Activated CD8-positive, alpha-beta memory T cell treated with anti-CD3 and anti-CD28 coated beads for 24 hours (primary cell): ENCODE measurements at regions not wholly inside any gene's neighbourhood (a gene's known extent, or its start where the extent isn't known, plus 50 kb on each side); places are given as distances from the start of the nearest gene placed in this dataset.

Experiments used
- DNase-seq: peaks from one replicate; pipeline ENCODE4 v3.0.0-alpha.2; 2020

DNA sequence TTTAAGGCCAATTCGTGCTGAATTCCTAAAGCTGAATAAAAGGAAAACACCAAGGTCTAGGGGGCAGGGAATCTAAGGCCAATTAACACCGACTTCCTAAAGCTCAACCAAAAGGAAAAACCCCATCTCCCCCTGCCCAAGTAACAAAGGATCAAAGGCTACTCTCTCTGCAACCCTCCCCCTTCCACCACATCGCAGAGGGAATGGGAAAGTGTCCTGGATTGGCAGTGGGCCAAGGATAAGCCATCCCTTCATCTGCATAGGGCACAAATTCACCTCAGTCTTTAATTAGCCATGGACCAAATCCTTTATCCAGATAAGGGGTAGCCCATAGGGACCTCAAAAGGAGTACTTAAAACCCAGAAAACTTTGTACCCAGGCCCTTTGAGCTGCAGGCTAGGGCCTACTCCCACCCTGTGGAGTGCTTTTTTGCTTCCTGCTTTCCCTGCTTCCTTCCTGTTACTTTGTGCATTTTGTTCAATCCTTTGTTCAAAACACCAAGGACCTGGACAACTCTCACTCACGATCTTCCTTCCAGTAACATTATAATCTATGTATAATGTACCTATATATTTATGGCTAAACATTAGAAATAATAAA, 2119.8 kb upstream of the CELF4 start:
- no peak for DNase-seq

DNA sequence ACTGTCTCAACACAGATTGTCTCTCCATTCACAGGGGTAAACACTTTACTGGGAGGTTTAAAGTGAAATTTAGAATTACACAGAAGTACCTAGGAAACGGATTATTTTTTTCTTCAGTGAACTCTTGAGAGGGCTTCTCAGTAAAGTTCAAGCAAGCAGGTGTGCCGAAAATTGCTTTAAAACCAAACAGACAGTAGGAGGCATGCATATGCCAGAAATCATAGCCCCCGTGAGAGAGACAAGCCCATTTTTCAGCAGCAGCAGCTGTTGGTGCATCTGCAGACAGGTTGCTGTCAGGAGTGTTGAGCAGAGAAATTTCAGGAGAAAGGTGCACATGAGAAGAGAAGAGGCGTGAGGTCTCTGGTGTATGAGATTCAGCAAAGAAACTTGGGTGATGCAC, 2115.5 kb upstream of the CELF4 start:
- DNase-seq: no peak

DNA sequence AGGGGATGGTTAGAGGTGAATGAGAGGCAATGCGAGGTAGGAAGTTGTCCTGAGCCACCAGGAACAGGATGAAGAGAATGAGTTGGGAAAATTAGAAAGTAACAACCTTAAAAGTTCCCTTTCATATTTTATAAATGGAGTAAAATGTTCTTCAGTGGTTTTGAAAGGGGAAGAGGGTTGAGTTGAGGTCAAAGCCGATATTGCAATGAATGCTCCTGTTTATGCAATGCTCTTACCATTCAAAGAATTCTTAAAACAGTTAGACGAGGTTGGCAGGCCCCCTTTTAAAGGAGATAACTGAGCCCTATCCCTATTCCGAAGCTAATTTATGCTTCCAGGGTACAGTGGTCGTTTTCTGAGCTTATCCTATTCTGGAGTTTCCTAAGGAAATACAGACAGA, 2110.3 kb upstream of the CELF4 start:
- no peak for DNase-seq

DNA sequence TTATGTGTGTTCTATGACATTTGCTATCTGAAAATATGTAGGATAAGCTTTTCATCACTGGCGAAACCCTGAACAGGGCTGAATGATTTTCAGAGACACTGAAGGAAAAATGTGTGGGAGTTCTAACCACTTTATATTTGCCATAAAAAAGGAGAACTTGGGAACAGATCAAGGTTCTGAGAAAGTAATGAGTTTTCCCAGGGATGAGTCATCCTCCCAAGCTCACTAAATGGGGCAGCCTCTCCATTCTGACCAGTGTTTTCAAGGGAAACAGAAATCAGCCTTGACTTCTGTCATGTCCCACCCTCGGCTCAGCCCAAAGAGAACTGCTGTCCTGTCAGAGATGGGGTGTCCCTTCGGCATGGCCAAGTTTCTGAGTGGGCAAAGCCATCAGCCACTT, 2109.8 kb upstream of the CELF4 start:
- no peak for DNase-seq

DNA sequence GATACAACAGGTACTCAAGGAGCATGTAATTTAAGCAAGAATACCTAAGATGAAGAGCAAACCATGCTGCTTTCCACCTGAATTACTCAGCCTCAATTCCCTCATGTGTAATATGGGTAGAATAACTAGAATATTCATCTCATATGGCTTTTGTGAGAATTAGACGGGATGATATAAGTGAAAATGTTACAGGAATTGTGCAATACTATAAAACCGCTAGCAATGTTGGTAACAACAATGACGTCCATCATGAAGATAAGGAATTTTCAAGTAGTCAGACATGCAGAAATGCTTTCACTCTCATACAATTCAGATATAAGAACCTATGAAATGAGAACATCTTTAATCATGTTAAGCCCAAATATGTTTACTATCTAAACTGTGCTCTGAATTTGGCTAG, 2106.6 kb upstream of the CELF4 start:
- no peak for DNase-seq

DNA sequence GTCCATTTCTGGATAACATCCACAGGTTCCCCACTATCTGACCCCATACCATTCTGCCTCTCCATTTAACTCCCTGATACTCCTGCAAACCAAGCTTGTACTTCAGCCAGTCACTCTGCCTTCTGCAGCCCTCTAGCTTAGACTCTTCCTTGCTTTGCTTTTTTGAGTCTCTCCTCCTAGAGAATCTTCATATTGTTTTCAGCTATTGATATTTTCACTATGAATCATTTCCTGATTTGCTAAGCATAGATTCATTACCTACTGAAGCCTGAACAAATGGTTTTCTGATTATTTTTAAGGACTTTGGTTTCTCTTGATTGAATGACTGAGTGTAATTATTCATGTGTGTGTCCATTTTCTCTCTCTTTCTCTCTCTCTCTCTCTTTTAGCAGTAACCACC, 2102.3 kb upstream of the CELF4 start:
- no peak for DNase-seq

DNA sequence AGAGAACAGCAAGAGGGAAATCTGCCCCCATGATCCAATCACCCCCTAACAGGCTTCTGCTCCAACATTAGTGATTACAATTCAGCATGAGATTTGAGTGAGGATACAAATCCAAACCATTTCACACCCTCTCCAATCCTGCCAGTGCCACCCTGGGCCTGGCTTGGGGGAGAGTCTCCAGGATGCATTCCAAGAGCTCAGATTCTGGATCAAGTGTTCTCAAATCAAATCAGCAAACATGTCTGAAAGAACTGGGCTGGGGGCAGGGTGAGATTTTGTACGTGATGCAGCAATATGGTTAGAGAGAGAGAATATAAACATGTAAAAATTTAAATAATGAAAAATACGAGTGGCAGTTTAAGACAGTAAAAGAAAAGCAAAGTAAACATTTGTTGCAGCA, 2100.9 kb upstream of the CELF4 start:
- no peak for DNase-seq

DNA sequence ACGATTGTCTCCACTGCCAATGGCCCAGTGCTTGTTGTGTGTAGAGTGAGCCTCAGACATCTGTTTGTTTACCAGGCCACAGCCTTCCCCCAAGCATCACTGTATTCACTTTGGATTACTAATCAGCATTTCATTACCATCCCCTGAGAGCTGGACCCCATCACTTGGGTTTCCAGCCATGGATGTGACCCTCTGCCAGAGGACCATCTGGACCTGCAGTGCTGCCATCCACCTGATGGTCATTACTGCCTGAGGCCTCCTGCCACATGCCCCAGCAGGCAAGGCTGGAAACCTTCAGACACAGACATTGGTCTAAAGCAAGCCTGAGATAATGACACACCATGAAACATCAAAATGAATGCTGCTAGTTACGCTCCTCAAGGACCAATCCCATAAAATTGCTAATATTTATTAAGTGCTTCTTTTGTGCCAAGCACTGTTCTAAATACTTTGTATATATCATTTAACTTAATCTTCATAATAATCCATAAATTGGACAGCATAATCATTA, 2096.3 kb upstream of the CELF4 start:
- no peak for DNase-seq

DNA sequence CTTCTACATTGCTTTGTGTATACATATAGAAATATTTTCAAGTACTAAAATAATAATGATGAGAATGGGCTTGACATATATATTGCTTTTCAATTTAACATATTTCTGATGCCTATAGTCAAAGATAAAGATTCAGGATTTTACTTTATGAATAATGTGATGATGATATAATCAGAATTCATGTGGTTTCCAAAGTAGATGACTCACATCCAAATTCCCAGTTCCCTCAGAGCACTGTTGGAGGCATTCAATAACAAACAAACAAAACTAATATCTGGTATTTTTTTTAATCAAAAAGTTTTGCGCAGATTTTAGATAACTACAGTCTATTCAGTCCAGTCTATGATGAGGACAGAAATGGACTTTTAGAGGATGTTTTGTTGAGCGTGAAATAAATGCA, 2094.5 kb upstream of the CELF4 start:
- no peak for DNase-seq

DNA sequence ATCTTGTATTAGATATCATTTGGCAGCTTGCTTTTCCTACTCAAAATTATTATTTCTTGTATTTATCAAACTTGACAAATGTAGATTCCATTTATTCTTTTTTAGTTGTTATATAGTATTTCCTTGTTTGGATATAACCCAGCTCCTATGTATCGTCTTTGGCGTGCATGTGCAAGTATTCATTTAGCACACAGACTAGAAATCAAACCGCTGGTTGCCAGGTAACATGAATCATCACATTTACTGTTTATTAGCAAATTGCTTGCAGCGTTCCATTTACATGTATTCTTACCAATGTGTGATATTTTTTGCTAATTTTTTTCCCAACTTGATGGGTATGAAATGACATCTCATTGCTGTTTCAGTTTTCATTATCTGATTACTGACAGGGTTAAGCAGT, 2089.7 kb upstream of the CELF4 start:
- DNase-seq: no peak

DNA sequence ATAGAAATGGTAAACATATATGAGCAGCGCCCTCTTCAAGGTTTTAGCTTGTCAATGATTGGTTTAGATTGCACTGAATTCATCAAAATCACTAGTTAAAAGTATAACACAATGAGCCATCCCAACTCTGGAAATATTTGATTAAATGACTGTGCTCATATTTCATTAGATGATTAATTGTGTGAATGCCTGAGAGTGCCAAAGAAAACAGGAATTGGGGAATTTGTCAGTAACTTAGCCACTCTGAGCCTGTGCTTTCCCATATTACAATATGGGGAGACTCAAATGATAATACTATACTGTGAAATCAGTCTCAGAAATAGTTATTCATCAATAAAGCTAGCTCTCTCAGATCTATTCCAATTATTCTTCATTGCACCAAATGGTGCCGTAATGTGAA, 2087.6 kb upstream of the CELF4 start:
- DNase-seq: no peak

DNA sequence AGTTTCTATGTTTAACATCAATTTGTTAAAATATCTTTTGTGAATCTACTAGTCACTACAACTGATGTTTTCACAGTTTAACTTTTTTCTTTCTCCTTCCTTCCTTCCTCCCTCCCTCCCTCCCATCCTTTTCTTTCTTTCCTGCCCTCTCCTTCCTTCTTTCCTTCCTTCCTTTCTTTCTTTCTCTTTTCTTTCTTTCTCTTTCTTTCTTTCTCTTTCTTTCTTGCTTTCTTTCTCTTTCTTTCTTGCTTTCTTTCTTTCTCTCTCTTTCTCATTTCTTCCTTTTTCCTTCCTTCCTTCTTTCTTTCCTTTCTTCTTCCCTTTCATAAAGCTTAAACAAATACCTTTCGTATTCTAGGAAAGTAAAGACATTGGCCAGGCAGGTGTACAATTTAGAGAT, 2083.0 kb upstream of the CELF4 start:
- DNase-seq: no peak

DNA sequence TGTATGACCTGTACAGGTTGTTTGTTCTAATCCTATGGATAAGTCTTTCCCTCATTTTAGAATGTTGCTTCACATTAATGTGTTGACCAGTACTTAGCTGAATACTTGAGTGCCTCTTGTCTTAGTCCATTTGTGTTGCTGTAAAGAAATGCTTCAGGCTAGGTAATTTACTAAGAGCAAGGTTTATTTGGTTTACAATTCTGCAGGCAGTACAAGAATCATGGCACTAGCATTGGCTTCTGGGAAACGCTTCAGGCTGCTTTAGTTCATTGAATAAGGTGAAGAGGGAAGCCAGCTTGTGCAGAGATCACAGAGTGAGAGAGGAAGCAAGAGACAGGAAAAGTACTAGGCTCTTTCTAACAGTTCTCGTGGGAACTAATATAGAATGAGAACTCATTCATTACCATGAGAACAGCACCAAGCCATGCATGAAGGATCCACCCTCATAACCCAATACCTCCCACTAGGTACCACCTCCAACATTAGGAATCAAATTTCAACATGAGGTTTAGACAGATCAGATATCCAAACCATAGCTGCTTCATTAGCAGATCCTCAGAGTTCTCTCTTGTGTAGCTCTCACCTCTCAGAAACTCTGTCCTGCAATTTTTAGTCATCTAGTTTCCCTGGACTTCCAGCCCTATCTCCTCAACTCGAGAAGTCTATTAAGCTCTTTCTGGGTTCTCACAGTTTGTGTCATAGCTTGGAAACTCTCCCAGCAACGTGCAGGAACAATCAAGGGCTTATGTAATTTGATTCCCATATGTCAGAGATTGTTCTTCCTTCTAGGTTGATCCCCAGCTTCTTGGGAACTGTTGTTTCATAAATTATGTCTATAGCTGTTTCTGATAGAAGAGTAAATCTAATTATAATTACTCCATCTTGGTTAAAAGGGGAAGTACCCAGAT, 2082.3 kb upstream of the CELF4 start:
- no peak for DNase-seq

DNA sequence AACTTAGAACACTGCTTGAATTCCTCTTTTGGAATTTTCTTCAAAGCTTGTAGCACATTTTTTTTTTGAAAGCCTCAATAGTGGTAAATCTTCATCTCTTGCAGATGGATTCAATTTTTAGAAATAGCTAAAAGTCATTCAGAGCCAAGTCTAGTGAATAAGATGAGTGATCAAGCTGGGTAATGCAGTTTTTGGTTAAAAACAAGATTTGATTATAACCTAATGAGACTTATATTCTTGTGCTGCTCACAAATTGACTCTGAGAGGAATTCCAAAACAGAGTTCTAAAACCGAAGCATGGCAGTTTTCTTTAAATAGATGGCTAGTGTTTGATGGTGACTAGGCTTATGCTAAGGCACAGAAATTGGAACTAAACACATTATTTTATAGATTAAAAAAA, 2072.6 kb upstream of the CELF4 start:
- no peak for DNase-seq

DNA sequence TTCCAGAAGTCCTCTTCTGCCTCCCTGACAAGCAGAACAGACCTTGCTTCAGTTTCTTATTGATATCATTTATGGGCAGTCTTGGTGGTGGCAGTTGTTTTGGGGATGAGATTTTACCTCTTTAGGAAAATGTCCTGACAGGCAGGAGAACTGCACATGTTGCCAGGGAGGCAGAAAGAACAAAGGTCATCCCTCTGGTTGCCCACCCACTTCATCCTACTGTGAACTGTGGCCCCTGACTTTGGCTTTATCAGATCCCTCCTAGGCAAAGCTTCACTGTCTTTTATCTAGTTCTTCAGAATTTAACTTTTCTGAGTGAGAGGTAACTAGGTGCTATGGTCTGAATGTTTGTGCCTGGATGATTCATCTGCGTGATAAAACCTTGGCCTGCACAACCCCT, 2071.3 kb upstream of the CELF4 start:
- DNase-seq: no peak

DNA sequence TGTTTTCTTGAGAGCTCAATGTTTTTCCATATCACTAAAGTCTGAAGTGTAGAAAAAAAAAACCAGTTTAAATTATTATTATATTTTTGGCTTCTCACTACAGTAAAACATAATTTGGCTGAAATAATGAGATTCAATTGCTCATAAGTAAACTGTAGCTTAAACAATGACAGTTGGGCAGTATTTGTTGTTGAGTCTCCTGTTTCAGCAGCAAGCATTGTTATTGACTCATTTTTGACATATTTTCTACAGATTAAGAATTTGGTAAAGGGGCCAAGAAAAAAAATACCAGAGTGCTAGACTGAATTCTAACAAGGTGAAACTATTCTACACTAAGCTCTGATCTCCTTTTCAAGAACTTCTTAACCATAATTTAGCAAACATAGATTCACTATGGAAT, 2070.4 kb upstream of the CELF4 start:
- DNase-seq: no peak

DNA sequence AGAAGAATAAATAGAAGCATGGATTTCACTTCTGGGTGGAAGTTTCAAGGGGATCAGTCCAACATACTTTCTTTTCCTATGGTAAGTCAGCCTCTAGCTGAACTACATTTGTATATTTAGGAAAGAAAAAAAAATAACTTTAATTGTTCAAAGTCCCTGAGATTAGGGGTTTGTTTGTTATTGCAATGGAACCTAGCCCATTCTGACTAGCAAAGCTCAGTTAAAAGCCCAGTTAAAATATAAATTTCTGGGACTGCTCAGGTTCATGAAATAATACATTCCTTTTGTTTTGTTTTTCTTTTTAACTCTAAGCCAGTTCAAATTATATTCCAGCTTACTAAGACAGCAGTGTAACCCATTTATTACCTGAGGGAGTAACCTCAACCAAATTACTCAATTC, 2069.6 kb upstream of the CELF4 start:
- no peak for DNase-seq

DNA sequence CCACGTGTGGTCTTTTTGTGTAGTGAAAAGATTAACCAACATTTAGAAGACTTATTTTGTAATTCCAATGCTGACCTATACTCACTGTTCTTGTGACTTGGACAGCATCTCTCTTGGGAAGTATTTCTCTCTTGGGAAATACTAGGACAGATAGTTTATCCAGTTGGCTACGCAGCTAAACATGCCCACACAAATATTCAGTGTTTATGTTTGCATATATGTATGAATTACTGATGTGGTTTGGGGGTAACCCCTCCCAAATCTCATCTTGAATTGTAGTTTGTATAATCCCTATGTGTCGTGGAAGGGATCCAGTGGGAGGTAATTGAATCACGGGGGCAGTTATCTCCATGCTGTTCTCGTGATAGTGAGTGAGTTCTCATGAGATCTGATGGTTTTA, 2062.3 kb upstream of the CELF4 start:
- no peak for DNase-seq

DNA sequence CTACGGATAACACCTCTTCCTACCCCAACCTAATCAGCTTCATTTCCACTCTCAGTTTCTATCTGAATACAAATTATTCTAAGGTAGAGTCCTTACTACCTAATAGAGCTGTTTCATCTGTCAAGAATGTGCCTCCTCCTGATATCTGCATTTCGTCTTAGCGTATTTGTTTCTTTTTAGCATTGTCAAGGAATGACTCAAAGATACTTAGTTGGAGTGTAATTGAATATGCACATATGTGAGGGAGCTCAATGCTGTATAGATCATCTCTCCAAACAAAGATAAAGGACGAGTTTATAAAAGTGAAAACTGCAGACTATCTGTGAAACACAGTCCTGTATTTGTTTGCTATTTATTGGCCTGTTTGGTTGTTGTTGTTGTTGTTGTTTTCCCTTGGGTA, 2059.4 kb upstream of the CELF4 start:
- DNase-seq: no peak

DNA sequence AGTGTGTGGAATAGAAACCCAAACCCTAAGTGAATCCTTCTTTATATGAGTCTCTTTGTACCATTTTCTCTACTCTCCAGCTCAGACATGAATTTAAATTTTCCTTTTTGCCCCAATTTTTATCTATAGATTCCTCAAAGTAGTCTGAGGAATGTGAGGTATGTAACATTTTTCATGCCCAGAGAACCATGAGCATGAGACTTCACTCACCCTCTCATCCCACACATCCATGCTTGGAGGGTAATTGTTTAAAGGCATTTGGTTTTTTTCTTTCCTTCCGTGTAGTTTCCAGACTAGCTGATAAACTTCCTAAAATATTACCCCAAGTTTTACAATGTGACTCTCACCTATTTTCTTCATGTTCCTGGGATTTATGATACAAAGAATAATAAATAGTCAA, 2056.8 kb upstream of the CELF4 start:
- DNase-seq: no peak

DNA sequence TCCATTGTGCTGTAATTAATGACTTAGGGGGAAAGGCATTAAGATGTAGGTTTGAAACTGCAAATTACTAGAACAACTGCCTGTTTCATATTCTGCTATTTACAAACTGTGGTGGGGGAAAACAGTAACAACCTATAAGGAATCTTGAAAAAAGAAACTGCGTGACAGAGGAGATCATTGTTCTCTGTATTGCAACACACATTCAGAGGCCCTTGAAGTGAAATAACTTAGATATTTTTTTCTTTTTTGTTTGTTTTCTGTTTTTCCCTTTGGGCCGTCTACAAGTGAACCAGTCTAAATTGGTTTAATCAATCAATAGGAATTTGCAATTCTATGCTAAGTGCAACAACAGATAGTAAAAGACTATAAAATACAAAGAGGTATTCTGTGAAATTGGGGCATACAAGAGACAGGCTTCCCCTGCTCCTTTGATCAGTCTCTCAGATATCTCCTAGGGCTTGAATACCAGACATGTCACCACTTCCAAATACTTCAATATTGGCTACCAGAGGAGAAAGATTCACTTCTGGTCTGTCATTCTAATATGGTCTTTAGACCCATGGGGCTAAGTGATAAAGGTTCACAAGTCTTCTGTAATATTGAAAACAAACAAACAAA, 2055.1 kb upstream of the CELF4 start:
- no peak for DNase-seq

DNA sequence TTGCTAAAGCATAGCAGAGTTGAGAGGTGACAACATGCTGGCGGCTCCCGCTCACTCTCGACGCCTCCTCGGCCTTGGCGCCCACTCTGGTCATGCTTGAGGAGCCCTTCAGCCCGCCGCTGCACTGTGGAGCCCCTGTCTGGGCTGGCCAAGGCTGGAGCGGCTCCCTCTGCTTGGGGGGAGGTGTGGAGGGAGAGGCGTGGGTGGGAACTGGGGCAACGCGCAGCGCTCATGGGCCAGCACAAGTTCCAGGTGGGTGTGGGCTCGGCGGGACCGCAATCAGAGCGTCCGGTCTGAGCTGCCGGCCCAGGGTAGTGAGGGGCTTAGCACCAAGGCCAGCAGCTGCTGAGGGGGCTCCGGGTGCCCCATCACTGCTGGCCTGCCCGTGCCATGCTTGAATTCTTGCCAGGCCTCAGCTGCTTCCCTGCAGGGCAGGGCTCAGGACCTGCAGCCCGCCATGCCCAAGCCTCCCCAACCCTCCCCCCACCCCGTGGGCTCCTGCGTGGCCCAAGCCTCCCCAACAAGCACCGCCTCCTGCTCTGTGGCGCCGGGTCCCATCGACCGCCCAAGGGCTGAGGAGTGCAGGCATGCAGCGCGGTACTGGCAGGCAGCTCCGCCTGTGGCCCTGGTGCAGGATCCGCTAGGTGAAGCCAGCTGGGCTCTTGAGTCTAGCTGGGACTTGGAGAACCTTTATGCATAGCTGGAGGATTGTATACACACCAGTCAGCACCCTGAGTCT, 2052.8 kb upstream of the CELF4 start:
- no peak for DNase-seq

DNA sequence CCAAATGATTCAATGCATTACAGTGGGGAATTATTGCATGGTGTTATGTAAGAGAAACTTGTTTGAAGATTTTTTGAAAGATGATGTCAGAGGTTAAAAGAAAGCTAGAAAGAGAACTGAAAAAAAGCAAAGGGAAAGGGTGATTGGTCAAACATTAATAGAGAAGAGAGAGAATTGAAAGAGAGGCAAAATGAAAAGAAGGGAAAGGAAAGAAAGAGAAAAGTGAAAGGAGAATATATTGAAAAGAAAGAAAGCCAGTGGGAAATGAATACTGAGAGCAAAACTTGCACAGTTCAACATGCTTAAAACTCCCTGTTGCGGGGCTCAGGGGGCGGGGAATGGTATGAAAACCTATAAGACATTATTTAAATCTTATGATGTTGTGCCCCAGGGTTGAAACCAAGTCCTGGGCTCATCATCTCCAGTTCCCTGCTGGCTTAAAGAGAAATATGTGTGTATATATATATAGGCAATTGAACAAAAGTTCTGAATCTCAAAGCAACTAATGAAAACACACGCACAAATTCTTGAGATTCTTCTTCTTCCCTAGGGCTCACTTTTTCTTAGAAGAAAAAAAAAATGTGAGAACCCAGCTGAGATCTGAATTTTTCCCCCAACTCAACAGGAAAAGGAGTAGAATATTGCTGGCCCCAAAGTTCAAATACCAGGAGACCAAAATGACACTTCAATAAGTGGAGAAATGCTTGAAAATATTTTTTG, 2045.9 kb upstream of the CELF4 start:
- DNase-seq: no peak
